Tongue (tissue), 1 donor: ENCODE measurements at regions not wholly inside any gene's neighbourhood (a gene's known extent, or its start where the extent isn't known, plus 50 kb on each side); places are given as distances from the start of the nearest gene placed in this dataset.
"Not testable (repeated sequence)": the region's sequence is repeated elsewhere in the genome, so short reads cannot be mapped to it uniquely, and the experiment has no call there.

Source experiments
- DNase-seq: peaks from one replicate; pipeline ENCODE4 v3.0.0-alpha.2; 2015

- DNase-seq = no peak
Measured at GRCh38 chr5:72651109-72651508, 143.9 kb upstream of the ZNF366 start.

- no peak for DNase-seq
Measured at GRCh38 chr5:72649449-72649848, 142.2 kb upstream of the ZNF366 start.

- peak; percentile 85 for DNase-seq
Measured at GRCh38 chr5:72648480-72648879, 141.3 kb upstream of the ZNF366 start.

GRCh38 chr5:72647806-72648205, 140.6 kb upstream of the ZNF366 start:
- no peak for DNase-seq

- no peak for DNase-seq
Measured at GRCh38 chr5:72646246-72646866, 139.1 kb upstream of the ZNF366 start.

- peak; percentile 73 for DNase-seq
Measured at GRCh38 chr5:72645064-72645846, 138.0 kb upstream of the ZNF366 start.

GRCh38 chr5:72644296-72644695, 137.1 kb upstream of the ZNF366 start:
- DNase-seq = no peak

GRCh38 chr5:72641164-72641563, 134.0 kb upstream of the ZNF366 start:
- DNase-seq = no peak

GRCh38 chr5:72637058-72637457, 129.8 kb upstream of the ZNF366 start:
- DNase-seq = no peak

GRCh38 chr5:72636565-72636964, 129.4 kb upstream of the ZNF366 start:
- DNase-seq = not testable (repeated sequence)

GRCh38 chr5:72634444-72634843, 127.2 kb upstream of the ZNF366 start:
- DNase-seq = no peak

GRCh38 chr5:72633649-72634048, 126.4 kb upstream of the ZNF366 start:
- DNase-seq = no peak

- DNase-seq = no peak
Measured at GRCh38 chr5:72633041-72633445, 125.8 kb upstream of the ZNF366 start.

GRCh38 chr5:72630721-72631120, 123.5 kb upstream of the ZNF366 start:
- DNase-seq = no peak

GRCh38 chr5:72630081-72630480, 122.9 kb upstream of the ZNF366 start:
- peak; percentile 71 for DNase-seq

GRCh38 chr5:72628771-72629371, 121.7 kb upstream of the ZNF366 start:
- DNase-seq = no peak

- no peak for DNase-seq
Measured at GRCh38 chr5:72625332-72625731, 118.1 kb upstream of the ZNF366 start.

- DNase-seq = peak; percentile 57
Measured at GRCh38 chr5:72624641-72625236, 117.5 kb upstream of the ZNF366 start.

GRCh38 chr5:72623936-72624335, 116.7 kb upstream of the ZNF366 start:
- no peak for DNase-seq

GRCh38 chr5:72623323-72623722, 116.1 kb upstream of the ZNF366 start:
- DNase-seq = no peak

- DNase-seq = peak; percentile 72
Measured at GRCh38 chr5:72622170-72622760, 115.1 kb upstream of the ZNF366 start.

GRCh38 chr5:72621576-72621975, 114.4 kb upstream of the ZNF366 start:
- DNase-seq = no peak

GRCh38 chr5:72619677-72620076, 112.5 kb upstream of the ZNF366 start:
- no peak for DNase-seq
